VCaP (cell line): ENCODE measurements at regions not wholly inside any gene's neighbourhood (a gene's known extent, or its start where the extent isn't known, plus 50 kb on each side); places are given as distances from the start of the nearest gene placed in this dataset.

Experiments used
- H3K27ac ChIP-seq: fragments of 450-650 bp; 2 replicates; pipeline ENCODE4 v1.5.1; 2017
- TF ChIP-seq, protein P1 (sequence below): fragments of 450-650 bp; conservative IDR thresholded peaks from 2 replicates; pipeline ENCODE4 v1.5.1; 2017; ENCODE audit warnings: mild to moderate bottlenecking, moderate library complexity

GRCh38 chr11:70705097-70705496 is 306.8 kb downstream of the CTTN start:
- no peak overlapping the region for H3K27ac ChIP-seq
- TF ChIP-seq, protein P1, sequence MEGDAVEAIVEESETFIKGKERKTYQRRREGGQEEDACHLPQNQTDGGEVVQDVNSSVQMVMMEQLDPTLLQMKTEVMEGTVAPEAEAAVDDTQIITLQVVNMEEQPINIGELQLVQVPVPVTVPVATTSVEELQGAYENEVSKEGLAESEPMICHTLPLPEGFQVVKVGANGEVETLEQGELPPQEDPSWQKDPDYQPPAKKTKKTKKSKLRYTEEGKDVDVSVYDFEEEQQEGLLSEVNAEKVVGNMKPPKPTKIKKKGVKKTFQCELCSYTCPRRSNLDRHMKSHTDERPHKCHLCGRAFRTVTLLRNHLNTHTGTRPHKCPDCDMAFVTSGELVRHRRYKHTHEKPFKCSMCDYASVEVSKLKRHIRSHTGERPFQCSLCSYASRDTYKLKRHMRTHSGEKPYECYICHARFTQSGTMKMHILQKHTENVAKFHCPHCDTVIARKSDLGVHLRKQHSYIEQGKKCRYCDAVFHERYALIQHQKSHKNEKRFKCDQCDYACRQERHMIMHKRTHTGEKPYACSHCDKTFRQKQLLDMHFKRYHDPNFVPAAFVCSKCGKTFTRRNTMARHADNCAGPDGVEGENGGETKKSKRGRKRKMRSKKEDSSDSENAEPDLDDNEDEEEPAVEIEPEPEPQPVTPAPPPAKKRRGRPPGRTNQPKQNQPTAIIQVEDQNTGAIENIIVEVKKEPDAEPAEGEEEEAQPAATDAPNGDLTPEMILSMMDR = no peak

DNA sequence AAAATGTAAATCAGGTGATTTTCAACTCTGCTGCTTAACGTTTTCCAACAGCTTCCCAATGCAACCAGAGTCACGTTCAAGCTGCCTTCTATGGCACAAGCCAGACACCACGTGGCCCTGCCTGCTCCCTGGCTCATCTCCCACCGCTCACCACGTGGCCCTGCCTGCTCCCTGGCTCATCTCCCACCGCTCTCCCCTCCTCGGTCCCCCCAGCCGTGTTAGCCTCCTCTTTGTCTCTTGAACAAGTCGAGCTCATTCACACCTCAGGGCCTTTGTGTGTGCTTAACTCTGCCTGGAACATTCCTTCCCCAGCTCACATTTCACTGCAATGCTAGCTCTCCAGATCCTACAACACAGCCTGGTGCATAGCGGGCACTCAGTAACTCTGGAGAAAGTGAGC is 307.6 kb downstream of the CTTN start:
- no peak overlapping the region for H3K27ac ChIP-seq
- TF ChIP-seq, protein P1 = no peak

- H3K27ac ChIP-seq = no peak overlapping the region
- TF ChIP-seq, protein P1 = no peak
Measured at GRCh38 chr11:70707821-70708220, 309.5 kb downstream of the CTTN start.

- no peak overlapping the region for H3K27ac ChIP-seq
- TF ChIP-seq, protein P1 = no peak
Measured at GRCh38 chr11:70709596-70709995, 311.3 kb downstream of the CTTN start.

GRCh38 chr11:70710192-70710591 is 311.9 kb downstream of the CTTN start:
- no peak overlapping the region for H3K27ac ChIP-seq
- TF ChIP-seq, protein P1 = no peak

DNA sequence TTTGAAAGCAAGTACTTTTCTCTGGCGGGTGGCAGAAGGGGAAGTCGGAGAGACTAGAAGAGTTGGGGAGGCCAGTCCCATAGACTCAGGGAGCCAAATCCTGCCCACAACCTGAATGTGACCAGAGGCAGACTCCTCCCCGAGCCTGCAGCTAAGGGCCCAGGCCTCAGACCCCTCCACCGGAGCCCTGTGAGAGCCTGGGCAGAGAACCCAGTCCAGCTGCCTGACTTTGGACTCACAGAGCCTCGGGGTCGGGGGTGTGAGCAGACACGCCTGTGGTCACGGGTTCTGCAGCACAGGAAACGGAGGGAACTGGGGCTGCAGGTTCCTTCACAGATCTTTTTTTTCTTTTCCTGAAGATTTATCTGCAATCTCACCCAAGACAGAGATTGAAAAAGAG is 312.3 kb downstream of the CTTN start:
- H3K27ac ChIP-seq = no peak overlapping the region
- TF ChIP-seq, protein P1 = no peak

DNA sequence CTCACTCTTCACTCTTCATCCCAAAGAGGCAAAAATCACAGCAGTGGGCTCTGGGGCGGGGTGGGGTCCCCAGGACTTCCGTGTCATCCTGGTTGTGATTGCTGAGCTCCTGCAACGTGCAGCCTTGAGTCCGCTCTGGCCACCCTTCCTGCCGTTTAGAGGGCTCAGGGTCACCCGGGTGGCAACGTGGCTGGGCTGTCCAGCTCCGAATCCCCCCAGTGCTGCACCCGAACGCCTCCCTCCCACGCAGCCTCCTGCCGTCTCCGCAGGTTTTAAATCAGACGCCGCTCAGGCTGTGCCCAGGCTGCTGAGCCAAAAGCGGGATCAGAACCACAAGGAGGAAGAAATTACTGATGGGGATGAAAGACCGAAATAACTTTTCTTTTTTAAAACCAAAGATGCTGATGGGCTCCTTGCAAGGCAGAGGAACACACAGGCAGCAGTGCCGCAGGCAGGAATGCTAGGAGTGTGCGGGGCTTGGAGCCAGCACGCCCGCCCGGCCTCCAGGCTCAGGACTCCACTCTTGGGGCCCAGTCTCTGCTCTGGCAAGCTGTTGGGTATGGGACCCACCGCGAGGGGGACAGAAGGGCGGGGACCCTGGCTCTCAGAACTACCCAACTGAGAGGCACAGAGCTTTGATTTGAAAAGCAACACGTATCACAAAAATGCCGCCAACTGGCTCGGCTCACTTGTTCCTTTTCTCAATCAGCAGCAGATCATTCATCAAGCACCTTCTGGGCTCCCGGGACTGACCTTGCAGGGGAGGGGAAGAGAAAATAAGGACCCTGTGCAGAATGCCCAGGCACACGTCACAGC is 313.0 kb downstream of the CTTN start:
- H3K27ac ChIP-seq = no peak overlapping the region
- TF ChIP-seq, protein P1 = no peak
